ENCODE measurements at regions not wholly inside any gene's neighbourhood (a gene's known extent, or its start where the extent isn't known, plus 50 kb on each side); places are given as distances from the start of the nearest gene placed in this dataset.

- TF ChIP-seq SKIL (IDR thresholded peaks at IDR 0.05; ENCODE audit: low read depth, poor library complexity, severe bottlenecking): no peak
- TF ChIP-seq ZBED1 (IDR thresholded peaks at IDR 0.05; ENCODE audit: borderline replicate concordance): no peak
- no peak for TF ChIP-seq DPF2 (IDR thresholded peaks at IDR 0.05)
- TF ChIP-seq CBX3 (IDR thresholded peaks at IDR 0.05; ENCODE audit: borderline replicate concordance, low read depth): no peak
These were observed 55.3 kb upstream of the TRPM1 start (continued) for GRCh38 chr15:31156808-31157207.

GRCh38 chr15:31157644-31158069, 56.1 kb upstream of the TRPM1 start:
- Histone ChIP-seq H3K9me3 (replicated peaks; ENCODE audit: control insufficient read depth, insufficient read depth, low read length) (no peaks in the 10 kb centered on the region), H4K20me1 (ENCODE audit: control insufficient read depth, insufficient read depth) (no peaks in the 10 kb centered on the region), H3K27ac (ENCODE audit: control insufficient read depth, insufficient read depth) (no peak overlapping the region), H3K4me2 (ENCODE audit: control insufficient read depth, insufficient read depth) (no peak overlapping the region), H3K27me3 (replicated peaks in 1 of 2; ENCODE audit: control insufficient read depth in 2 of 2, insufficient read depth in 2 of 2, low read length in 1 of 2) (no peaks in the 10 kb centered on the region), H3K4me1 (ENCODE audit: control insufficient read depth, insufficient read depth, low read length) (no peaks in the 10 kb centered on the region), H3K4me3 (no peak overlapping the region), H2AFZ (ENCODE audit: control insufficient read depth, low read depth, low read length) (no peak overlapping the region), H3K36me3 (ENCODE audit: control insufficient read depth in 2 of 2, insufficient read depth in 2 of 2, low read length in 1 of 2) (no peaks in the 10 kb centered on the region), H3K9ac (ENCODE audit: control insufficient read depth, insufficient read depth, low read length) (no peak overlapping the region), H3K79me2 (ENCODE audit: control insufficient read depth, insufficient read depth, low read length) (no peaks in the 10 kb centered on the region)
- intact Hi-C loops (cut with micrococcal nuclease; ENCODE audit: unreplicated experiment) (no loop called here), in situ Hi-C loops (cut with MboI) (no loop called here)
- no peak for DNase-seq (ENCODE audit: low read depth, low spot score)
- CTCF ChIA-PET: interaction anchor here (0.8 kb wide), 1 partner anchor 330 kb away, joined by 3 read pairs; no protein-coding TSS in a partner anchor
- SMC1A ChIA-PET (ENCODE audit: uncharacterized antibody, unreplicated experiment): no interaction called here
- no peak for FAIRE-seq
- RAD21 ChIA-PET (ENCODE audit: unreplicated experiment): no interaction called here
- POLR2A ChIA-PET: no interaction called here
- no TSS peak for BruUV-seq (replicated peaks)
- no peak for ATAC-seq
- 55% methylated on average over 10 of the region's 10 CpGs for WGBS (ENCODE audit: insufficient coverage, insufficient replicate concordance, low lambda C conversion rate, missing lambda C conversion rate)
- TF ChIP-seq CHD1 (IDR thresholded peaks at IDR 0.05; ENCODE audit: low read depth, low read length) (no peak), BCLAF1 (IDR thresholded peaks at IDR 0.05) (no peak), KDM1A (IDR thresholded peaks at IDR 0.05; ENCODE audit: borderline replicate concordance) (no peak), PAX8 (IDR thresholded peaks at IDR 0.05) (no peak), MLLT1 (IDR thresholded peaks at IDR 0.05) (no peak), SUZ12 (IDR thresholded peaks at IDR 0.05; ENCODE audit: unreplicated experiment) (no peak), ZNF384 (IDR thresholded peaks at IDR 0.05; ENCODE audit: borderline replicate concordance, low read depth, low read length) (no peak), FOXM1 (IDR thresholded peaks at IDR 0.05; ENCODE audit: low read depth, low read length) (no peak), IRF4 (IDR thresholded peaks at IDR 0.05; ENCODE audit: low read depth, low read length) (no peak), ZNF592 (IDR thresholded peaks at IDR 0.05) (no peak)
